B cell (primary cell): ENCODE measurements at regions not wholly inside any gene's neighbourhood (a gene's known extent, or its start where the extent isn't known, plus 50 kb on each side); places are given as distances from the start of the nearest gene placed in this dataset.
"Not testable (repeated sequence)": the region's sequence is repeated elsewhere in the genome, so short reads cannot be mapped to it uniquely, and the experiment has no call there.

ENCODE experiments used
- ATAC-seq: fragments of 200-7000 bp; cut with Tn5 transposase; one replicate; pipeline ENCODE4 v1.10.0; 2021; ENCODE audit warnings: low read depth, mild to moderate bottlenecking, moderate number of reproducible peaks, moderate library complexity
- CTCF ChIA-PET: fragments of 350-600 bp; sonication (Branson Sonifier 250); formaldehyde crosslinking; loops from one replicate; lab custom pipeline; 2021; ENCODE audit warnings: antibody characterized with exemption, inconsistent platforms; lab: Charles Lee
- POLR2A ChIA-PET: fragments of 350-600 bp; sonication (Branson Sonifier 250); formaldehyde crosslinking; loops from one replicate; lab custom pipeline; 2021; ENCODE audit warnings: antibody characterized with exemption; lab: Charles Lee
- DNase-seq: peaks from one replicate; pipeline ENCODE4 v3.0.0; 2013
- H2AFZ ChIP-seq: 2 replicates; pipeline ENCODE4 v1.6.1; 2012; ENCODE audit warnings: mild to moderate bottlenecking, low read depth, low read length; ENCODE audit not compliant: insufficient read depth, poor library complexity, severe bottlenecking
- H3K27ac ChIP-seq, 2 donors: 1 replicate in 1 of 2; 2 replicates in 1 of 2; pipeline ENCODE4 v1.5.1; 2012 to 2013; ENCODE audit warnings: low read length in 2 of 2, mild to moderate bottlenecking in 2 of 2, moderate library complexity in 1 of 2
- H3K27me3 ChIP-seq, 4 experiments: fragments of 200-600 bp in 1 of 4; sonication (generic) in 1 of 4; replicated peaks in 1 of 4; 1 replicate in 2 of 4; 2 replicates in 2 of 4; pipeline versions ENCODE4 v1.6.1 to v1.7.0; 2013 to 2016; ENCODE audit warnings: low read length in 3 of 4, mild to moderate bottlenecking in 2 of 4, mixed read lengths in 1 of 4, moderate library complexity in 1 of 4; ENCODE audit not compliant: insufficient read depth in 4 of 4, control insufficient read depth in 3 of 4; ENCODE audit errors: control extremely low read depth in 1 of 4
- H3K36me3 ChIP-seq, 2 experiments: replicated peaks in 1 of 2; 1 replicate in 1 of 2; 2 replicates in 1 of 2; pipeline versions ENCODE4 v1.6.1 to v1.7.1; 2013; ENCODE audit warnings: low read length in 1 of 2; ENCODE audit not compliant: insufficient read depth in 2 of 2, control insufficient read depth in 1 of 2; ENCODE audit errors: control extremely low read depth in 1 of 2, extremely low read depth in 1 of 2
- H3K4me1 ChIP-seq, 2 donors: fragments of 200-600 bp in 1 of 2; sonication (generic) in 1 of 2; 1 replicate in 1 of 2; 2 replicates in 1 of 2; pipeline versions ENCODE4 v1.5.1 to v1.6.1; 2013 to 2017; ENCODE audit warnings: low read length in 2 of 2; ENCODE audit not compliant: control insufficient read depth in 2 of 2, insufficient read depth in 2 of 2
- H3K4me2 ChIP-seq: replicated peaks from 2 replicates; pipeline ENCODE3; 2012; ENCODE audit warnings: mild to moderate bottlenecking, low read depth, low read length; ENCODE audit not compliant: poor library complexity, severe bottlenecking
- H3K4me3 ChIP-seq, 5 experiments: fragments of 200-600 bp in 1 of 5; sonication (generic) in 1 of 5; 1 replicate in 3 of 5; 2 replicates in 2 of 5; pipeline versions ENCODE4 v1.5.1 to v1.7.0; 2011 to 2016; ENCODE audit warnings: low read length in 4 of 5, mild to moderate bottlenecking in 4 of 5, low read depth in 2 of 5, control low read depth in 1 of 5, moderate library complexity in 1 of 5; ENCODE audit not compliant: insufficient read depth in 1 of 5; ENCODE audit errors: control extremely low read depth in 1 of 5, extremely low read depth in 1 of 5
- H3K79me2 ChIP-seq: fragments of 200-600 bp; sonication (generic); one replicate; pipeline ENCODE4 v1.6.0; 2016; ENCODE audit warnings: low read length; ENCODE audit not compliant: control insufficient read depth, insufficient read depth
- H3K9ac ChIP-seq: fragments of 200-600 bp; sonication (generic); 2 replicates; pipeline ENCODE4 v1.6.1; 2017; ENCODE audit warnings: mild to moderate bottlenecking, low read length, moderate library complexity
- H3K9me3 ChIP-seq, 3 donors: one replicate each; pipeline versions ENCODE4 v1.6.1 to v1.7.1; 2013; ENCODE audit warnings: low read length in 2 of 3; ENCODE audit not compliant: control insufficient read depth in 2 of 3, insufficient read depth in 1 of 3; ENCODE audit errors: control extremely low read depth in 1 of 3
- H4K20me1 ChIP-seq: 2 replicates; pipeline ENCODE4 v1.6.0; 2012; ENCODE audit warnings: mild to moderate bottlenecking, low read length; ENCODE audit not compliant: insufficient read depth, control insufficient read depth, poor library complexity, severe bottlenecking
- H3K27ac Mint-ChIP-seq: one replicate; pipeline ENCODE4 v1.8.0; 2021; ENCODE audit warnings: mixed read lengths
- H3K27me3 Mint-ChIP-seq: one replicate; pipeline ENCODE4 v1.8.0; 2021; ENCODE audit warnings: mixed read lengths
- H3K4me1 Mint-ChIP-seq: one replicate; pipeline ENCODE4 v1.8.0; 2021; ENCODE audit warnings: mixed read lengths
- H3K4me3 Mint-ChIP-seq: one replicate; pipeline ENCODE4 v1.8.0; 2021; ENCODE audit warnings: mixed read lengths
- H3K9me3 Mint-ChIP-seq: one replicate; pipeline ENCODE4 v1.8.0; 2022; ENCODE audit warnings: mixed read lengths; ENCODE audit not compliant: insufficient read depth
- EZH2 ChIP-seq: IDR thresholded peaks from 2 replicates; pipeline ENCODE4 v1.6.1; 2012; ENCODE audit warnings: borderline replicate concordance, low read depth, mild to moderate bottlenecking, moderate library complexity, low read length; ENCODE audit not compliant: insufficient read depth, poor library complexity, severe bottlenecking
- WGBS: methylation state at CpG from one replicate; pipeline ENCODE4 v1.1.5; 2013; ENCODE audit warnings: missing lambda C conversion rate; ENCODE audit not compliant: insufficient coverage; 5-methylcytosine and 5-hydroxymethylcytosine counted together
- intact Hi-C: fragments of 100-400 bp; cut with micrococcal nuclease; formaldehyde crosslinking; loops from one replicate; pipeline ENCODE4 v1.10.0; 2022
- TF ChIP-seq, protein P1 (sequence below): fragments of 200-600 bp; IDR thresholded peaks from one replicate; pipeline ENCODE4 v1.8.0; 2022; ENCODE audit warnings: antibody characterized with exemption, mild to moderate bottlenecking

DNA sequence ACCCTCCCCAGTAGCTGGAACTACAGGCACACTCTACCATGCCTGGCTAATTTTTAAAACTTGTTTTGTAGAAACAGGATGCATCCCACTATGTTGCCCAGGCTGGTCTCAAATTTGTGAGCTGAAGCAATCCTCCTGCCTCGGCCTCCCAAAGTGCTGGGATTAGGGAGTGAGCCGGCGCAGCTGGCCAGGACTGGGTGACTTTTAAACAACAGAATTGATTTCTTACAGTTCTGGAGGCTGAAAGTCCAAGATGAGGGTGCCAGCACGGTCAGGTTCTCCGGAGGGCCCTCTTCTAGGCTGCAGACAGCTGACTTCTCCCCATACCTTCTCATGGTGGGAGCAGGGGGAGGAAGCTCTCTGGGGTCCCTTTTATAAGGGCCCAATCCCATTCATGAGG is 75.2 kb upstream of the CHST15 start:
- Histone ChIP-seq H3K9me3 (no peaks in the 10 kb centered on the region), H3K4me2 (no peak overlapping the region), H3K79me2 (no peaks in the 10 kb centered on the region), H3K9ac (no peak overlapping the region), H3K27ac (no peak overlapping the region), H3K4me3 (no peak overlapping the region), H3K36me3 (no peaks in the 10 kb centered on the region), H2AFZ (no peak overlapping the region), H3K27me3 (no peaks in the 10 kb centered on the region), H3K4me1 (no peaks in the 10 kb centered on the region), H4K20me1 (no peaks in the 10 kb centered on the region)
- Mint-ChIP-seq H3K27me3 (no peaks in the 10 kb centered on the region), H3K4me1 (no peaks in the 10 kb centered on the region), H3K4me3 (no peak overlapping the region), H3K27ac (no peak overlapping the region), H3K9me3 (no peaks in the 10 kb centered on the region)
- TF ChIP-seq, protein P1, sequence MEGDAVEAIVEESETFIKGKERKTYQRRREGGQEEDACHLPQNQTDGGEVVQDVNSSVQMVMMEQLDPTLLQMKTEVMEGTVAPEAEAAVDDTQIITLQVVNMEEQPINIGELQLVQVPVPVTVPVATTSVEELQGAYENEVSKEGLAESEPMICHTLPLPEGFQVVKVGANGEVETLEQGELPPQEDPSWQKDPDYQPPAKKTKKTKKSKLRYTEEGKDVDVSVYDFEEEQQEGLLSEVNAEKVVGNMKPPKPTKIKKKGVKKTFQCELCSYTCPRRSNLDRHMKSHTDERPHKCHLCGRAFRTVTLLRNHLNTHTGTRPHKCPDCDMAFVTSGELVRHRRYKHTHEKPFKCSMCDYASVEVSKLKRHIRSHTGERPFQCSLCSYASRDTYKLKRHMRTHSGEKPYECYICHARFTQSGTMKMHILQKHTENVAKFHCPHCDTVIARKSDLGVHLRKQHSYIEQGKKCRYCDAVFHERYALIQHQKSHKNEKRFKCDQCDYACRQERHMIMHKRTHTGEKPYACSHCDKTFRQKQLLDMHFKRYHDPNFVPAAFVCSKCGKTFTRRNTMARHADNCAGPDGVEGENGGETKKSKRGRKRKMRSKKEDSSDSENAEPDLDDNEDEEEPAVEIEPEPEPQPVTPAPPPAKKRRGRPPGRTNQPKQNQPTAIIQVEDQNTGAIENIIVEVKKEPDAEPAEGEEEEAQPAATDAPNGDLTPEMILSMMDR: no peak
- no peak for TF ChIP-seq EZH2
- POLR2A ChIA-PET: no interaction called here
- intact Hi-C loops: no loop called here
- no peak for DNase-seq
- CTCF ChIA-PET: no interaction called here
- WGBS: 90% methylated on average over 3 of the region's 5 CpGs
- ATAC-seq: no peak

- H4K20me1 ChIP-seq, H2AFZ ChIP-seq, POLR2A ChIA-PET, H3K27me3 Mint-ChIP-seq, DNase-seq, H3K4me3 ChIP-seq, H3K27ac ChIP-seq, H3K4me2 ChIP-seq, H3K4me3 Mint-ChIP-seq, H3K4me1 ChIP-seq, intact Hi-C loops, ATAC-seq, H3K9me3 ChIP-seq, CTCF ChIA-PET, H3K9ac ChIP-seq, H3K27me3 ChIP-seq, H3K36me3 ChIP-seq, H3K79me2 ChIP-seq, H3K27ac Mint-ChIP-seq, H3K4me1 Mint-ChIP-seq, H3K9me3 Mint-ChIP-seq: not testable (repeated sequence)
- 100% methylated on average over 1 of the region's 5 CpGs for WGBS
Measured at GRCh38 chr10:124167925-124168324, 74.5 kb upstream of the CHST15 start.
